ENCODE measurements at regions not wholly inside any gene's neighbourhood (a gene's known extent, or its start where the extent isn't known, plus 50 kb on each side); places are given as distances from the start of the nearest gene placed in this dataset.

GRCh38 chrX:825991-826390, 195.4 kb downstream of the SHOX start:
- TF ChIP-seq ZNF551 (CRISPR knock-in tag; IDR thresholded peaks at IDR 0.05) (no peak), ZSCAN29 (IDR thresholded peaks at IDR 0.05) (no peak), CBX5 (IDR thresholded peaks at IDR 0.05; ENCODE audit: borderline replicate concordance, low read depth) (no peak), TRIM24 (IDR thresholded peaks at IDR 0.05) (no peak), COPS2 (conservative IDR thresholded peaks at IDR 0.05) (no peak), ZNF695 (CRISPR knock-in tag; IDR thresholded peaks at IDR 0.05) (no peak), RFX7 (CRISPR knock-in tag; IDR thresholded peaks at IDR 0.05) (no peak), FOXK1 (CRISPR knock-in tag; IDR thresholded peaks at IDR 0.05; ENCODE audit: borderline replicate concordance) (no peak), CBFB (CRISPR knock-in tag; IDR thresholded peaks at IDR 0.05) (no peak), BRD9 (IDR thresholded peaks at IDR 0.05; ENCODE audit: low read depth, partially characterized antibody) (no peak)
